Stimulated activated CD8-positive, alpha-beta memory T cell treated with anti-CD3 and anti-CD28 coated beads, Interleukin-2, amount 100 ng/mL, for 48 hours (primary cell): ENCODE measurements at regions not wholly inside any gene's neighbourhood (a gene's known extent, or its start where the extent isn't known, plus 50 kb on each side); places are given as distances from the start of the nearest gene placed in this dataset.
"Not testable (repeated sequence)": the region's sequence is repeated elsewhere in the genome, so short reads cannot be mapped to it uniquely, and the experiment has no call there.

Experiments used
- DNase-seq, 2 donors: peaks; one replicate each; pipeline ENCODE4 v3.0.0-alpha.2; 2020; ENCODE audit warnings: low read depth in 2 of 2

GRCh38 chr2:57698392-57698791 is 348.2 kb upstream of the VRK2 start:
- DNase-seq, result no peak

- no peak for DNase-seq
These were observed 347.6 kb upstream of the VRK2 start for GRCh38 chr2:57698935-57699449.

GRCh38 chr2:57701391-57701791 is 345.2 kb upstream of the VRK2 start:
- no peak for DNase-seq

- DNase-seq, result no peak
These were observed 343.2 kb upstream of the VRK2 start for GRCh38 chr2:57703407-57703806.

GRCh38 chr2:57707794-57708193 is 338.8 kb upstream of the VRK2 start:
- DNase-seq, result not testable (repeated sequence)

- DNase-seq, result no peak
These were observed 334.6 kb upstream of the VRK2 start for GRCh38 chr2:57711991-57712390.

GRCh38 chr2:57720728-57721627 is 325.6 kb upstream of the VRK2 start:
- peak in 1 of 2 donors; percentile 10 for DNase-seq

- DNase-seq, result no peak
These were observed 321.2 kb upstream of the VRK2 start for GRCh38 chr2:57725337-57725947.

GRCh38 chr2:57726294-57726693 is 320.3 kb upstream of the VRK2 start:
- DNase-seq, result no peak

- DNase-seq, result no peak
These were observed 317.9 kb upstream of the VRK2 start for GRCh38 chr2:57728691-57729090.

- no peak for DNase-seq
These were observed 312.6 kb upstream of the VRK2 start for GRCh38 chr2:57733956-57734355.

GRCh38 chr2:57740891-57741290 is 305.7 kb upstream of the VRK2 start:
- DNase-seq, result no peak

GRCh38 chr2:57753636-57754035 is 293.0 kb upstream of the VRK2 start:
- no peak for DNase-seq

- DNase-seq, result no peak
These were observed 287.9 kb upstream of the VRK2 start for GRCh38 chr2:57758686-57759085.

GRCh38 chr2:57759131-57759530 is 287.5 kb upstream of the VRK2 start:
- DNase-seq, result no peak

- peak; percentile 63 to 67 for DNase-seq
These were observed 286.7 kb upstream of the VRK2 start for GRCh38 chr2:57759822-57760300.

GRCh38 chr2:57760381-57760801 is 286.2 kb upstream of the VRK2 start:
- no peak for DNase-seq

- no peak for DNase-seq
These were observed 269.7 kb upstream of the VRK2 start for GRCh38 chr2:57776916-57777315.

- DNase-seq, result no peak
These were observed 264.0 kb upstream of the VRK2 start for GRCh38 chr2:57782587-57782986.

- no peak for DNase-seq
These were observed 253.3 kb upstream of the VRK2 start for GRCh38 chr2:57793310-57793709.

GRCh38 chr2:57796527-57796926 is 250.1 kb upstream of the VRK2 start:
- DNase-seq, result no peak

GRCh38 chr2:57798346-57798745 is 248.3 kb upstream of the VRK2 start:
- DNase-seq, result no peak

GRCh38 chr2:57802243-57802642 is 244.4 kb upstream of the VRK2 start:
- DNase-seq, result no peak
